Astrocyte (in vitro differentiated cells and primary cell): ENCODE measurements at regions not wholly inside any gene's neighbourhood (a gene's known extent, or its start where the extent isn't known, plus 50 kb on each side); places are given as distances from the start of the nearest gene placed in this dataset.

Experiments
- EZH2 ChIP-seq: IDR thresholded peaks from 2 replicates; pipeline ENCODE4 v1.6.1; 2012; ENCODE audit warnings: mild to moderate bottlenecking, low read length, inconsistent platforms; ENCODE audit not compliant: insufficient read depth
- TF ChIP-seq, protein P1 (sequence below): IDR thresholded peaks from 2 replicates; pipeline ENCODE4 v1.5.1; 2011; ENCODE audit warnings: low read depth, mild to moderate bottlenecking, inconsistent platforms, low read length, moderate library complexity; ENCODE audit not compliant: insufficient read depth

DNA sequence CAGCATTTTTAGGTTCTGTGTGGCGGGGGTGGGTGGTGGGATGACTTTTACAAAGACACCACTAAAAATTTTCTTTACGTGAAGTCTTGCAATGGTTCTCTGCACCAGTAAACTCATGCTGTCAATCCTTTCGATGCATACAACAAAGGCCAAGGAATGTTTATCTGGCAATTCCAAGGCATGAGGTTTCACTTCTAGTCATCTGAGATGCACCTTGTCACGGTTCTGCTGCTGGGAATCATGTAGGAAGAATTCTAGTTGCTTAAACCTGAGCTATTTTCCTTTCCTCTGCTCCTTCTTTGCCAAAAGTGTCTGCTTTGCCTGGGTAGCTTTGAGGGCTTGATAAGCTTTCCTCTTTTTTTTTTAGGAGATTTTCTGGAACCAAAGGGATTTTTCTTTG is 1204.5 kb upstream of the SEMA6A start:
- TF ChIP-seq, protein P1, sequence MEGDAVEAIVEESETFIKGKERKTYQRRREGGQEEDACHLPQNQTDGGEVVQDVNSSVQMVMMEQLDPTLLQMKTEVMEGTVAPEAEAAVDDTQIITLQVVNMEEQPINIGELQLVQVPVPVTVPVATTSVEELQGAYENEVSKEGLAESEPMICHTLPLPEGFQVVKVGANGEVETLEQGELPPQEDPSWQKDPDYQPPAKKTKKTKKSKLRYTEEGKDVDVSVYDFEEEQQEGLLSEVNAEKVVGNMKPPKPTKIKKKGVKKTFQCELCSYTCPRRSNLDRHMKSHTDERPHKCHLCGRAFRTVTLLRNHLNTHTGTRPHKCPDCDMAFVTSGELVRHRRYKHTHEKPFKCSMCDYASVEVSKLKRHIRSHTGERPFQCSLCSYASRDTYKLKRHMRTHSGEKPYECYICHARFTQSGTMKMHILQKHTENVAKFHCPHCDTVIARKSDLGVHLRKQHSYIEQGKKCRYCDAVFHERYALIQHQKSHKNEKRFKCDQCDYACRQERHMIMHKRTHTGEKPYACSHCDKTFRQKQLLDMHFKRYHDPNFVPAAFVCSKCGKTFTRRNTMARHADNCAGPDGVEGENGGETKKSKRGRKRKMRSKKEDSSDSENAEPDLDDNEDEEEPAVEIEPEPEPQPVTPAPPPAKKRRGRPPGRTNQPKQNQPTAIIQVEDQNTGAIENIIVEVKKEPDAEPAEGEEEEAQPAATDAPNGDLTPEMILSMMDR = no peak
- no peak for TF ChIP-seq EZH2
